A549 (cell line): ENCODE measurements at regions not wholly inside any gene's neighbourhood (a gene's known extent, or its start where the extent isn't known, plus 50 kb on each side); places are given as distances from the start of the nearest gene placed in this dataset.

Source experiments
- ATAC-seq, 2 experiments: fragments of 200-7000 bp in 1 of 2; fragments of >200 bp in 1 of 2; cut with Nextera tagmentation in 1 of 2; cut with Tn5 transposase in 1 of 2; 3 replicates each; pipeline versions ENCODE4 v1.8.0 to v1.9.1; 2018 to 2020; ENCODE audit warnings: mild to moderate bottlenecking in 1 of 2, moderate library complexity in 1 of 2
- CTCF ChIA-PET: fragments of 300-600 bp; sonication (Branson Sonifier 250); formaldehyde crosslinking; extraction: SDS; loops from one replicate; lab custom pipeline; 2021; ENCODE audit warnings: antibody characterized with exemption, inconsistent platforms; lab: Yijun Ruan, JAX
- POLR2A ChIA-PET: fragments of 350-600 bp; formaldehyde crosslinking; extraction: SDS; loops from one replicate; lab custom pipeline; 2021; ENCODE audit warnings: antibody characterized with exemption, inconsistent platforms; lab: Yijun Ruan, JAX
- DNase-seq, 2 experiments: peaks; one replicate each; pipeline versions ENCODE4 v3.0.0 to v3.0.0-alpha.2; 2011 to 2016; ENCODE audit warnings: low read depth in 1 of 2, low spot score in 1 of 2
- FAIRE-seq: peaks from 2 replicates; lab custom pipeline; 2011; peaks lifted over from hg19 to GRCh38; lab: Jason Lieb, UNC
- H3K27ac ChIP-seq, 2 experiments: fragments of >200 bp; sonication (Bioruptor Twin); formaldehyde crosslinking; 3 replicates each; pipeline ENCODE4 v1.5.1; 2016 to 2017
- H3K4me1 ChIP-seq: fragments of >200 bp; sonication (Bioruptor Twin); formaldehyde crosslinking; 3 replicates; pipeline ENCODE4 v1.6.1; 2016
- H3K4me2 ChIP-seq: fragments of >200 bp; sonication (Bioruptor Twin); formaldehyde crosslinking; 3 replicates; pipeline ENCODE4 v1.6.1; 2016
- H3K4me3 ChIP-seq: fragments of >200 bp; sonication (Bioruptor Twin); formaldehyde crosslinking; 3 replicates; pipeline ENCODE4 v1.5.1; 2016
- H3K9me3 ChIP-seq: fragments of >200 bp; sonication (Bioruptor Twin); formaldehyde crosslinking; 3 replicates; pipeline ENCODE4 v1.6.1; 2016
- EHMT2 ChIP-seq: fragments of 200-600 bp; sonication (generic); IDR thresholded peaks from 2 replicates; pipeline ENCODE4 v1.6.1; 2016; ENCODE audit warnings: antibody characterized with exemption, low read depth, mild to moderate bottlenecking, moderate library complexity
- FOSB ChIP-seq: fragments of 250-450 bp; sonication (Bioruptor Pico); IDR thresholded peaks from 2 replicates; pipeline ENCODE4 v1.5.0; 2020; ENCODE audit warnings: mild to moderate bottlenecking, moderate library complexity
- FOSL2 ChIP-seq, 2 experiments: fragments of 450-650 bp in 1 of 2; fragments of >200 bp in 1 of 2; sonication (Bioruptor Twin) in 1 of 2; formaldehyde crosslinking; IDR thresholded peaks; 2 replicates each; pipeline versions ENCODE4 v1.5.0 to v1.6.1; 2016 to 2020; ENCODE audit warnings: mild to moderate bottlenecking in 1 of 2, moderate library complexity in 1 of 2
- FOXS1 ChIP-seq: fragments of 250-450 bp; sonication (Bioruptor Pico); IDR thresholded peaks from 2 replicates; pipeline ENCODE4 v1.5.0; 2020; ENCODE audit warnings: mild to moderate bottlenecking, moderate library complexity
- JUNB ChIP-seq: fragments of >200 bp; sonication (Bioruptor Twin); formaldehyde crosslinking; IDR thresholded peaks from 2 replicates; pipeline ENCODE4 v1.6.1; 2016
- MAFK ChIP-seq: fragments of 450-650 bp; IDR thresholded peaks from 2 replicates; pipeline ENCODE4 v1.6.1; 2014; ENCODE audit not compliant: partially characterized antibody
- MAZ ChIP-seq: fragments of 150-350 bp; IDR thresholded peaks from 2 replicates; pipeline ENCODE4 v1.6.1; 2014; ENCODE audit warnings: antibody characterized with exemption, low read depth, low read length, borderline replicate concordance
- NR3C1 ChIP-seq: fragments of >200 bp; sonication (Bioruptor Twin); formaldehyde crosslinking; IDR thresholded peaks from 3 replicates; pipeline ENCODE4 v1.6.1; 2017
- POLR2AphosphoS2 ChIP-seq: conservative IDR thresholded peaks from 2 replicates; pipeline ENCODE4 v1.6.1; 2012; ENCODE audit warnings: low read length, improper control_type of control experiment, inconsistent platforms
- RAD21 ChIP-seq, 2 experiments: fragments of >200 bp in 1 of 2; sonication (Bioruptor Twin) in 1 of 2; formaldehyde crosslinking in 1 of 2; IDR thresholded peaks in 1 of 2; conservative IDR thresholded peaks in 1 of 2; 2 replicates in 1 of 2; 3 replicates in 1 of 2; pipeline ENCODE4 v1.6.1; 2012 to 2018; ENCODE audit warnings: inconsistent platforms in 1 of 2
- SMC3 ChIP-seq: fragments of >200 bp; sonication (Bioruptor Twin); formaldehyde crosslinking; IDR thresholded peaks from 3 replicates; pipeline ENCODE4 v1.6.1; 2018; ENCODE audit warnings: inconsistent platforms
- TP53 ChIP-seq: fragments of 250-450 bp; sonication (Bioruptor Pico); IDR thresholded peaks from 2 replicates; pipeline ENCODE4 v1.5.0; 2021; ENCODE audit warnings: mild to moderate bottlenecking, moderate library complexity
- USF2 ChIP-seq: fragments of 450-650 bp; IDR thresholded peaks from 2 replicates; pipeline ENCODE4 v1.6.1; 2014; ENCODE audit warnings: antibody characterized with exemption
- ZC3H11A ChIP-seq: fragments of 450-650 bp; IDR thresholded peaks from 2 replicates; pipeline ENCODE4 v1.6.1; 2014; ENCODE audit warnings: antibody characterized with exemption, mild to moderate bottlenecking
- WGBS: methylation state at CpG from one replicate; pipeline ENCODE4 v1.1.6; 2017; ENCODE audit errors: missing lambda C conversion rate; 5-methylcytosine and 5-hydroxymethylcytosine counted together
- TF ChIP-seq, protein P1 (sequence below): IDR thresholded peaks from 2 replicates; pipeline ENCODE4 v1.6.1; 2012
- TF ChIP-seq, protein P2 (sequence below): fragments of >200 bp; sonication (Bioruptor Twin); formaldehyde crosslinking; IDR thresholded peaks from 3 replicates; pipeline ENCODE4 v1.5.1; 2016
- TF ChIP-seq, protein P3 (sequence below): IDR thresholded peaks from 2 replicates; pipeline ENCODE4 v1.6.1; 2012

- Histone ChIP-seq H3K4me3 (no peak overlapping the region), H3K27ac (no peak overlapping the region)
- no peak for TF ChIP-seq MAZ
- TF ChIP-seq MAFK: peak; percentile 16
- no peak for TF ChIP-seq JUNB
- TF ChIP-seq USF2: no peak
- TF ChIP-seq NR3C1: no peak
- TF ChIP-seq, protein P1, sequence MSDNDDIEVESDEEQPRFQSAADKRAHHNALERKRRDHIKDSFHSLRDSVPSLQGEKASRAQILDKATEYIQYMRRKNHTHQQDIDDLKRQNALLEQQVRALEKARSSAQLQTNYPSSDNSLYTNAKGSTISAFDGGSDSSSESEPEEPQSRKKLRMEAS: no peak
- TF ChIP-seq ZC3H11A: no peak
- TF ChIP-seq, all 56 proteins: peak for 1
- POLR2A ChIA-PET: no interaction called here
- CTCF ChIA-PET: no interaction called here
- ATAC-seq (no peak), DNase-seq (no peak), FAIRE-seq (no peak)
- Histone ChIP-seq H3K4me1 (peaks cover 17% of the 10 kb centered on the region; the same call in 2 of the 3 replicates), H3K4me2 (no peak overlapping the region), H3K9me3 (no peaks in the 10 kb centered on the region)
Measured at GRCh38 chr5:27700526-27700925, 662.1 kb upstream of the CDH9 start.

- no peaks in the 10 kb centered on the region for H3K4me1 ChIP-seq
- FAIRE-seq (no peak), ATAC-seq (peak in 1 of 2 experiments; percentile 42; a peak in 1 of 6 replicates), DNase-seq (peak in 1 of 2 experiments; percentile 17)
- POLR2A ChIA-PET: no interaction called here
- H3K4me2 ChIP-seq: no peak overlapping the region
- no peaks in the 10 kb centered on the region for H3K9me3 ChIP-seq
- no peak overlapping the region for H3K4me3 ChIP-seq
- 55% methylated on average over 3 of the region's 3 CpGs for WGBS
- no peak overlapping the region for H3K27ac ChIP-seq
- CTCF ChIA-PET: interaction anchor here (0.6 kb wide), 1 partner anchor 662 kb away, joined by 4 read pairs; no protein-coding TSS in a partner anchor
- TF ChIP-seq FOXS1 (CRISPR knock-in tag) (no peak), FOSL2 (IDR thresholded peaks at IDR 0.05) (no peak), FOSL2 (CRISPR knock-in tag; IDR thresholded peaks at IDR 0.05) (no peak), RAD21 (conservative IDR thresholded peaks at IDR 0.05 in 1 of 2, IDR thresholded peaks at IDR 0.05 in 1 of 2) (peak in 1 of 2 experiments; percentile 32; a peak in 2 of 5 replicates), EHMT2 (no peak), SMC3 (0 out of 3 replicates have a peak, but pooled peaks have one; percentile 14)
- TF ChIP-seq, protein P2, sequence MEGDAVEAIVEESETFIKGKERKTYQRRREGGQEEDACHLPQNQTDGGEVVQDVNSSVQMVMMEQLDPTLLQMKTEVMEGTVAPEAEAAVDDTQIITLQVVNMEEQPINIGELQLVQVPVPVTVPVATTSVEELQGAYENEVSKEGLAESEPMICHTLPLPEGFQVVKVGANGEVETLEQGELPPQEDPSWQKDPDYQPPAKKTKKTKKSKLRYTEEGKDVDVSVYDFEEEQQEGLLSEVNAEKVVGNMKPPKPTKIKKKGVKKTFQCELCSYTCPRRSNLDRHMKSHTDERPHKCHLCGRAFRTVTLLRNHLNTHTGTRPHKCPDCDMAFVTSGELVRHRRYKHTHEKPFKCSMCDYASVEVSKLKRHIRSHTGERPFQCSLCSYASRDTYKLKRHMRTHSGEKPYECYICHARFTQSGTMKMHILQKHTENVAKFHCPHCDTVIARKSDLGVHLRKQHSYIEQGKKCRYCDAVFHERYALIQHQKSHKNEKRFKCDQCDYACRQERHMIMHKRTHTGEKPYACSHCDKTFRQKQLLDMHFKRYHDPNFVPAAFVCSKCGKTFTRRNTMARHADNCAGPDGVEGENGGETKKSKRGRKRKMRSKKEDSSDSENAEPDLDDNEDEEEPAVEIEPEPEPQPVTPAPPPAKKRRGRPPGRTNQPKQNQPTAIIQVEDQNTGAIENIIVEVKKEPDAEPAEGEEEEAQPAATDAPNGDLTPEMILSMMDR: 0 out of 3 replicates have a peak, but pooled peaks have one; percentile 12
Measured at GRCh38 chr5:27682600-27682999, 644.2 kb upstream of the CDH9 start.

DNA sequence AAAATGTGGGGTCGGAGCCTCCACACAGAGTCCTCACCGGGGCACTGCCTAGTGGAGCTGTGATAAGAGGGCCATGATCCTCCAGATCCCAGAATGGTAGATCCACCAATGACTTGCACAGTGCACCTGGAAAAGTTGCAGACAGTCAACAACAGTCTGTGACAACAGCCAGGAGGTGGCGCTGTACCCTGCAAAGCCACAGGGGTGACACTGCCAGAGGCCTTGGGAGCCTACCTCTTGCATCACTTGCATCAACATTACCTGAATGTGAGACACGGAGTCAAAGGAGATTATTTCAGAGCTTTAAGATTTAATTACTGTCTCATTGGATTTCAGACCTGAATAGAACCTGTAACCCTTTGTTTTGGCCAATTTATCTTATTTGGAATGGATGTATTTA, 614.1 kb upstream of the CDH9 start:
- DNase-seq: peak in 1 of 2 experiments; percentile 11
- Histone ChIP-seq H3K27ac (no peak overlapping the region), H3K4me3 (no peak overlapping the region), H3K9me3 (peaks cover 3% of the 10 kb centered on the region; the same call in 1 of the 3 replicates), H3K4me1 (no peaks in the 10 kb centered on the region), H3K4me2 (no peak overlapping the region)
- ChIA-PET CTCF (no interaction called here), POLR2A (no interaction called here)
- ATAC-seq: no peak
- 29% methylated on average over 4 of the region's 4 CpGs for WGBS
- FAIRE-seq: no peak
- TF ChIP-seq USF2 (no peak), POLR2AphosphoS2 (no peak), TP53 (CRISPR knock-in tag) (no peak), FOSB (CRISPR knock-in tag) (no peak), NR3C1 (no peak)
- TF ChIP-seq, protein P3, sequence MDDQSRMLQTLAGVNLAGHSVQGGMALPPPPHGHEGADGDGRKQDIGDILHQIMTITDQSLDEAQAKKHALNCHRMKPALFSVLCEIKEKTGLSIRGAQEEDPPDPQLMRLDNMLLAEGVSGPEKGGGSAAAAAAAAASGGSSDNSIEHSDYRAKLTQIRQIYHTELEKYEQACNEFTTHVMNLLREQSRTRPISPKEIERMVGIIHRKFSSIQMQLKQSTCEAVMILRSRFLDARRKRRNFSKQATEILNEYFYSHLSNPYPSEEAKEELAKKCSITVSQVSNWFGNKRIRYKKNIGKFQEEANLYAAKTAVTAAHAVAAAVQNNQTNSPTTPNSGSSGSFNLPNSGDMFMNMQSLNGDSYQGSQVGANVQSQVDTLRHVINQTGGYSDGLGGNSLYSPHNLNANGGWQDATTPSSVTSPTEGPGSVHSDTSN: no peak
